DND-41 (cell line): ENCODE measurements at regions not wholly inside any gene's neighbourhood (a gene's known extent, or its start where the extent isn't known, plus 50 kb on each side); places are given as distances from the start of the nearest gene placed in this dataset.

Source experiments
- CTCF ChIP-seq: IDR thresholded peaks from 2 replicates; pipeline ENCODE4 v1.5.1; 2012; ENCODE audit warnings: borderline replicate concordance, low read length, moderate library complexity, mild to moderate bottlenecking; ENCODE audit not compliant: poor library complexity, severe bottlenecking; ENCODE audit errors: extremely low read depth
- EZH2 ChIP-seq: IDR thresholded peaks from 3 replicates; pipeline ENCODE4 v1.6.1; 2012; ENCODE audit warnings: borderline replicate concordance, low read depth, mild to moderate bottlenecking, moderate library complexity, low read length, inconsistent platforms; ENCODE audit not compliant: severe bottlenecking

GRCh38 chr20:57877131-57877824, 167.5 kb upstream of the PMEPA1 start:
- no peak for TF ChIP-seq CTCF
- TF ChIP-seq EZH2 = no peak
